ENCODE measurements at regions not wholly inside any gene's neighbourhood (a gene's known extent, or its start where the extent isn't known, plus 50 kb on each side); places are given as distances from the start of the nearest gene placed in this dataset.
"Not testable (repeated sequence)": the region's sequence is repeated elsewhere in the genome, so short reads cannot be mapped to it uniquely, and the experiment has no call there.

DNA sequence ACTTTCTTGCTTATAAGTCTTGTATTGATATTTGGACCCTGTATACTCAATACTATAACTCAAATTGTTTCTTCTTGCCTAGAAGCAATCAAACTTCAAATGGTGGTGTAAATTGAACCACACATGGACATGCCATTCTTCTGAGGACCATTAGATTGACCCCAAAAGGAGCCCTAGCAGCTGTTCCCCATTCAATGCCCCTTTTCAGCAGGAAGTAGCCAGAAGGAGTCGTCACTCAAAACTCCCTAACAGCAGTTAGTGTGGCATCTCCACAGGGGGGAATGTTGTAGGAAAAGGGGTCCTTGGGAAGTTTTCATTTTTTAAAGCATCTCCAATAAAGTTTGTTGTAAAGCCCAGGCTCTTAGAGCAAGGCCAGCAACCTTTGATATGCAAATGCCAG is 81.7 kb upstream of the PRL start:
- H3K36me3 ChIP-seq (ENCODE audit: control insufficient read depth, insufficient read depth, low read length); H3K27me3 Mint-ChIP-seq (ENCODE audit: insufficient read depth); H3K4me3 Mint-ChIP-seq; H3K4me1 ChIP-seq (ENCODE audit: control insufficient read depth, insufficient read depth, low read length); DNase-seq; H3K4me3 ChIP-seq (ENCODE audit: low read length); H3K27me3 ChIP-seq (ENCODE audit: control insufficient read depth, insufficient read depth, low read length, poor library complexity, severe bottlenecking); H3K9ac ChIP-seq (ENCODE audit: extremely low read depth, low read length, poor library complexity, severe bottlenecking); H3K4me1 Mint-ChIP-seq; H3K27ac ChIP-seq (ENCODE audit: low read depth, low read length); H3K9me3 ChIP-seq (ENCODE audit: control insufficient read depth, low read length); H3K9me3 Mint-ChIP-seq; H3K36me3 Mint-ChIP-seq (ENCODE audit: low read depth); H3K27ac Mint-ChIP-seq: not testable (repeated sequence)
- 80% methylated on average over 1 of the region's 1 CpG; no CpG with 5 or more reads in 1 of the 2 experiments for WGBS, 2 experiments (ENCODE audit: insufficient coverage in 1 of 2, insufficient read length in 1 of 2)

DNA sequence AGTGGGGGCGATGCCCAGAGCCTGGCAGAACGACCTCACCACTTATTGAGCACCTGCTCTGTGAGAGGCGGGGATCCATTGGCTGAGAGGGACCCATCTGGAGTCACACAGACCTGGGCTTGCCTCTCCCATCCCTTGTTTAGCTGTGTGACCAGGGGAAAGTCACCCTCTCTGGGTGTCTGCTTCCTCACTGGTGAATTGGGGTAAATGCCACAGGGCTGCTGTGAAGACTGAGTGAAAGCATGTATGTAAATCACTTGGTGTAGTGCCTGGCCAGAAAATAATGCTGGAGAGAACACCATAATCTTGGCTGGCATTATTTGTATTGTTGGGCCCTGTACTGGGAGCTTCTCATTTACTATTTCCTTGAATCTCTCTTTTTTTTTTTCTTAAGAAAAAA is 83.4 kb upstream of the PRL start:
- no peak overlapping the region for H3K9ac ChIP-seq (ENCODE audit: extremely low read depth, low read length, poor library complexity, severe bottlenecking)
- peaks cover 2% of the 10 kb centered on the region for H3K9me3 Mint-ChIP-seq
- H3K9me3 ChIP-seq (ENCODE audit: control insufficient read depth, low read length) = no peaks in the 10 kb centered on the region
- H3K27me3 Mint-ChIP-seq (ENCODE audit: insufficient read depth) = no peaks in the 10 kb centered on the region
- H3K27me3 ChIP-seq (ENCODE audit: control insufficient read depth, insufficient read depth, low read length, poor library complexity, severe bottlenecking) = no peaks in the 10 kb centered on the region
- 92% methylated on average over 3 of the region's 3 CpGs; no CpG with 5 or more reads in 1 of the 2 experiments for WGBS, 2 experiments (ENCODE audit: insufficient coverage in 1 of 2, insufficient read length in 1 of 2)
- TF ChIP-seq, protein P1, sequence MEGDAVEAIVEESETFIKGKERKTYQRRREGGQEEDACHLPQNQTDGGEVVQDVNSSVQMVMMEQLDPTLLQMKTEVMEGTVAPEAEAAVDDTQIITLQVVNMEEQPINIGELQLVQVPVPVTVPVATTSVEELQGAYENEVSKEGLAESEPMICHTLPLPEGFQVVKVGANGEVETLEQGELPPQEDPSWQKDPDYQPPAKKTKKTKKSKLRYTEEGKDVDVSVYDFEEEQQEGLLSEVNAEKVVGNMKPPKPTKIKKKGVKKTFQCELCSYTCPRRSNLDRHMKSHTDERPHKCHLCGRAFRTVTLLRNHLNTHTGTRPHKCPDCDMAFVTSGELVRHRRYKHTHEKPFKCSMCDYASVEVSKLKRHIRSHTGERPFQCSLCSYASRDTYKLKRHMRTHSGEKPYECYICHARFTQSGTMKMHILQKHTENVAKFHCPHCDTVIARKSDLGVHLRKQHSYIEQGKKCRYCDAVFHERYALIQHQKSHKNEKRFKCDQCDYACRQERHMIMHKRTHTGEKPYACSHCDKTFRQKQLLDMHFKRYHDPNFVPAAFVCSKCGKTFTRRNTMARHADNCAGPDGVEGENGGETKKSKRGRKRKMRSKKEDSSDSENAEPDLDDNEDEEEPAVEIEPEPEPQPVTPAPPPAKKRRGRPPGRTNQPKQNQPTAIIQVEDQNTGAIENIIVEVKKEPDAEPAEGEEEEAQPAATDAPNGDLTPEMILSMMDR (conservative IDR thresholded peaks at IDR 0.05) = no peak
- no peak overlapping the region for H3K4me3 ChIP-seq (ENCODE audit: low read length)
- no peak for DNase-seq
- H3K27ac ChIP-seq (ENCODE audit: low read depth, low read length) = no peak overlapping the region
- no peaks in the 10 kb centered on the region for H3K4me1 Mint-ChIP-seq
- no peaks in the 10 kb centered on the region for H3K36me3 ChIP-seq (ENCODE audit: control insufficient read depth, insufficient read depth, low read length)
- no peaks in the 10 kb centered on the region for H3K4me1 ChIP-seq (ENCODE audit: control insufficient read depth, insufficient read depth, low read length)
- no peaks in the 10 kb centered on the region for H3K36me3 Mint-ChIP-seq (ENCODE audit: low read depth)
- H3K27ac Mint-ChIP-seq = no peak overlapping the region
- no peak overlapping the region for H3K4me3 Mint-ChIP-seq

DNA sequence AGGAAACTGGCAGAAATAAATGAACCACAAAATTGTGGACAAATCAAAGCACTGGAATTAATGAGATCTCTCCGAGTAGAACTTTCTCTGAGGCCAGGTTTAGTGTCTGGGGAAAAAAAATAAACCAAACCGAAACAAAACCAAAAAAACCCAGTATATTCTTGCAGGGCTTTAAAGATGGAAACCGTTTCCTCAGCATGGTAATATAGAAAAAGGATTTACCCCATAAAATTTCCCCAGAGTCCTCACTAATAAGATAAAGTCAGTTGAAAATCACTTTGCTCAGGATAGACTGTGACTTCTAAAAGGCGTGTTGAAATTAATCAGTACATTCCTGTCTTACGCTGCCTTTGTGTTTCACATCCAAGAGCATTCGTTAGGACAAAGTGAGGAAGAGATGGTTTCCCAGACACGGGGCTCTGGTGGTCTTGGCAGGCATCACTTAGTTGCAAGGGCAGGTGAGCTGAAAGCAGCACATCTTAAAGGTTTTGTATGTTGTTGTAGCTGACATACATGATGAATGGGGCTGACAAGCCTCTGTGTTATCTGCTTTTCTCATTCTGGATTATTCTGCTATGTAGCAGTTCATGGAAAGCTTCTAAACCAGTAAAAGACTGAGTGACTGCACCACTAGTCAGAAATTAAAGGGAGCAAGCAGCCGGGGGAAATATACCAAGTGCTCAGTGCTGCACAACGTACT is 85.2 kb upstream of the PRL start:
- Histone ChIP-seq H3K4me3 (ENCODE audit: low read length) (no peak overlapping the region), H3K36me3 (ENCODE audit: control insufficient read depth, insufficient read depth, low read length) (no peaks in the 10 kb centered on the region), H3K9ac (ENCODE audit: extremely low read depth, low read length, poor library complexity, severe bottlenecking) (no peak overlapping the region), H3K4me1 (ENCODE audit: control insufficient read depth, insufficient read depth, low read length) (no peaks in the 10 kb centered on the region), H3K27me3 (ENCODE audit: control insufficient read depth, insufficient read depth, low read length, poor library complexity, severe bottlenecking) (no peaks in the 10 kb centered on the region), H3K27ac (ENCODE audit: low read depth, low read length) (no peak overlapping the region), H3K9me3 (ENCODE audit: control insufficient read depth, low read length) (no peaks in the 10 kb centered on the region)
- no peaks in the 10 kb centered on the region for H3K4me1 Mint-ChIP-seq
- DNase-seq = no peak
- no peak overlapping the region for H3K4me3 Mint-ChIP-seq
- no peaks in the 10 kb centered on the region for H3K36me3 Mint-ChIP-seq (ENCODE audit: low read depth)
- H3K27ac Mint-ChIP-seq = no peak overlapping the region
- H3K9me3 Mint-ChIP-seq = peaks cover 2% of the 10 kb centered on the region
- H3K27me3 Mint-ChIP-seq (ENCODE audit: insufficient read depth) = no peaks in the 10 kb centered on the region
- WGBS, 2 experiments (ENCODE audit: insufficient coverage in 1 of 2, insufficient read length in 1 of 2) = 93 to 95% methylated on average over 6 to 9 of the region's 9 CpGs
- TF ChIP-seq, protein P1 (conservative IDR thresholded peaks at IDR 0.05) = no peak

- Histone ChIP-seq H3K36me3 (ENCODE audit: control insufficient read depth, insufficient read depth, low read length) (no peaks in the 10 kb centered on the region), H3K27ac (ENCODE audit: low read depth, low read length) (no peak overlapping the region), H3K4me1 (ENCODE audit: control insufficient read depth, insufficient read depth, low read length) (no peaks in the 10 kb centered on the region), H3K9ac (ENCODE audit: extremely low read depth, low read length, poor library complexity, severe bottlenecking) (no peak overlapping the region), H3K27me3 (ENCODE audit: control insufficient read depth, insufficient read depth, low read length, poor library complexity, severe bottlenecking) (no peaks in the 10 kb centered on the region), H3K9me3 (ENCODE audit: control insufficient read depth, low read length) (no peaks in the 10 kb centered on the region), H3K4me3 (ENCODE audit: low read length) (no peak overlapping the region)
- DNase-seq = no peak
- H3K4me1 Mint-ChIP-seq = no peaks in the 10 kb centered on the region
- no peaks in the 10 kb centered on the region for H3K36me3 Mint-ChIP-seq (ENCODE audit: low read depth)
- H3K27me3 Mint-ChIP-seq (ENCODE audit: insufficient read depth) = no peaks in the 10 kb centered on the region
- peaks cover 2% of the 10 kb centered on the region for H3K9me3 Mint-ChIP-seq
- no peak overlapping the region for H3K4me3 Mint-ChIP-seq
- TF ChIP-seq, protein P1 (conservative IDR thresholded peaks at IDR 0.05) = no peak
- WGBS, 2 experiments (ENCODE audit: insufficient coverage in 1 of 2, insufficient read length in 1 of 2) = 92 to 93% methylated on average over 4 to 6 of the region's 6 CpGs
- no peak overlapping the region for H3K27ac Mint-ChIP-seq
Measured at GRCh38 chr6:22383016-22383415, 86.2 kb upstream of the PRL start.
